GM18517 (cell line): ENCODE measurements at regions not wholly inside any gene's neighbourhood (a gene's known extent, or its start where the extent isn't known, plus 50 kb on each side); places are given as distances from the start of the nearest gene placed in this dataset.
"Not testable (repeated sequence)": the region's sequence is repeated elsewhere in the genome, so short reads cannot be mapped to it uniquely, and the experiment has no call there.

ENCODE experiments used
- ATAC-seq: cut with Tn5 transposase; IDR thresholded peaks from one replicate; pipeline ENCODE4 v1.9.1; 2021; ENCODE audit warnings: mild to moderate bottlenecking, moderate library complexity; ENCODE audit not compliant: unreplicated experiment

DNA sequence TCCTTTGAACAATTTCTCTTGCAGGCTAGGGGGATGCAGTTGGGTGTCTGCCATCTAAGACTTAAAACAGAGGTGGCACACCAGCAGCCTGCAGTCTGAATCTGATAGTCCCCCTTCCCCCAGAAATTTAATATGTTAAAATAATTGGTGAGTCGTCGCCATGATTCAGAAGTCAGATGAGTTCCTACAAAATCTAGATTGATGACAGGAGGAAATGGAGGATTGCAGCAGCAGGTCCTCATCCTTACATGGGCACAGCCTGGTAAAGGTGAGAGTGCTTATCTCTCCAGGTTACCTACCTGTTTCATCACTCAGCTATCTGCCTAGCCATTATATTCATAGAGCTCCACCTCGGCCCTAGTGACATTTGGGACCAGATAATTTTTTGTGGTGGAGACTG lies 112.3 kb downstream of the PCSK1 start:
- no peak for ATAC-seq

DNA sequence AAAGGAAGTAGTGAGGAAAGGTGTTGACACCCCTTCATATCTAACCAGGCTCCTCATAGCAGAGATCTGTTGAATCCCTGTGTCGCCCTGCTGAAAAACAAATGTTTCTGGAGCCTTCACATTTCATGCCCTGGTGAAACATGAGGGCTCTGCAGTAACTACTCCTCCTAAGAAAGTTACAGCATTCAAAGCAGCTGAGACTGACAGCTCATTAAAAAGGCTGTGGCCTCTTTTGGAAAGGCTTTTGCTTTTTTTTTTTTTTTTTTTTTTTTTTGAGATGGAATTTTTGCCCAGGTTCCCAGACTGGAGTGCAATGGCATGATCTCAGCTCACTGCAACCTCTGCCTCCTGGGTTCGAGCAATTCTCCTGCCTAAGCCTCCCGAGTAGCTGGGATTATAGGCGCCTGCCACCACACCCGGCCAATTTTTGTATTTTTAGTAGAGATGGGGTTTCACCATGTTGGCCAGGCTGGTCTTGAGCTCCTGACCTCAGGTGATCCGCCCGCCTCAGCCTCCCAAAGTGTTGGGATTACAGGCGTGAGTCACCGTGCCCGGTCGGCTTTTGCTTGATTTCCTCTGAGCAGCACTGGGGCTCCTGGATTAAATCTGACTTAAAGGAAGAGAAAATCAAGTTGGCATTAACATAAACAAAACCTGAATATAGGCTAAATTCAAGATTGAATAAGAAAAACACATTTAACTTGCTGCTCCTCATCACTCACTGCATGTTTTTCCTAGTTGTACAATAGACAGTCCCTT lies 112.9 kb downstream of the PCSK1 start:
- ATAC-seq: not testable (repeated sequence)

DNA sequence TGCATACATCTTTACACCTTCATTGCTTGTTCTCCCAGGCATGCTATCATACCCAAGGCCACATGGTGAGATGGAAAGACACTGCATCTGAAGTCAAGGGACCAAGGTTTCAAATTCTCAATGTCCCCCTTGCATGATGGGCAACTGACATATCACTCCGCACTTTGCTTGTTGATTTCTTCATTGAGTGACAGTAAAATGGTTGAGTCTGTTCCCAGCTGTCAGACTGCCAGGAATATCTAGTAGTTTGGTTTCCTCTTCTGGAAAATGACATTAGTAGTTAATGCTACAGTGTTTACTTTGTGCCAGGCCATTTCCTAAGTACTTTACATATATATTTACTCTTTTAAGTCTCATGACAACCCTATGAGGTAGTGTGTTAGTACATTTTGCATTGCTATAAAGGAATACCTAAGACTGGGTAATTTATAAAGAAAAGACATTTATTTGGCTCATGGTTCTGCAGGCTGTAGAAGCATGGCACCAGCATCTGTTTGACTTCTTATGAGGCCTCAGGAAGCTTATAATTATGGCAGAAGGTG lies 114.4 kb downstream of the PCSK1 start:
- no peak for ATAC-seq

DNA sequence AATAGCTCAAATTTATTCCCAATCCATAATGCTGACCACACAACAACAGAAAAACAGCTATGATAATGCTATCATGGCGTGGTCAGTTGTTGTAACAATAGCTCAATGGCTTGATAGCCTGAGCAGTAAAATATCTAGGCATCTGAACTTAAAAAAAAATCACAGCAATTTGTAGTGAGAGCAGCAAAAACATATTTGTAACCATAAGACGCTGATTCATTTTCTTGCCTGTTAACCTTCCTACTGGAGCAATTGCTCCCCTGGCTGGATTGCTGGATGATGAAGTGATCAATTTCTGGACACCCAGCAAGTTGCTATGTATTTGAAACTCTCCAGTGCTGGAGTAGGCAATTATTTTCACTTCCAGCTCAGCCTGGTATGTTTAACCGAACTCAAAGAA lies 115.1 kb downstream of the PCSK1 start:
- ATAC-seq: no peak

DNA sequence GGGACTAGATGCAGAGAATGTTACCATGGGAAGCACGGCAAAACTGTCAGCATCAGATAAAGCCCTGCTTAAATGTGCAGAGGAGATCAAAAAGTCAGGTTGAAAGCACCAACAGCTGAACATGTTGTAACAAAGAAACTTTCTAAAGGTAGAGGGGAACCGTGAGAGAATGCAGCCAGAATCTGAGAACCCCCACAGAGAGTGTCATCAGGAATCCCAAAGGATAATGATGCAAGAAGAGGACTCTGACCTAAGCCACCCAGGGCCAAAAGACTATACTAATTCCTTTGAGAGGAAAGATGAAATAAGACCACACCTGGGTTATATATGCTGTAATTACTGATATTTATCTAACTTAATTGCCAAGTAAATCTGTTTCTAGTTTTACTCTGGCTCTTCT lies 116.6 kb downstream of the PCSK1 start:
- no peak for ATAC-seq

DNA sequence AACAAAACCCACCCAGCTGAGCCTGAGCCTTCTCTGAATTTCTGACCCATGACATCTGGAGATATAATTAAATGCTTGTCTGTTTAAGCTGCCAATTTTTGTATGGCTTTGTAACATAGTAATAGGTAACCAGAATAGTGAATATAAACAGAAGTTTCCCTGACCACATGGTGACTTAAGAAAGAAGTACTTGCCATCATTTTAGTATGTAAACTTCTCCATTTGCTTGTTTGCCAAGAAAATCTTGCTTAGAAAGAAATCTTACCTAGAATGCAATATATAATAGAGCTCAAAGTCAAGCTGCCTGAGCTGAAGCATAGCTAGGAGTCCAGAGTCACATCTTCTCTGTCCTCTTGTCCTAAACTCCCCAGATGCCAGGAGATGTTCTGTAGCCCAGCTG lies 117.0 kb downstream of the PCSK1 start:
- ATAC-seq: peak; percentile 15

DNA sequence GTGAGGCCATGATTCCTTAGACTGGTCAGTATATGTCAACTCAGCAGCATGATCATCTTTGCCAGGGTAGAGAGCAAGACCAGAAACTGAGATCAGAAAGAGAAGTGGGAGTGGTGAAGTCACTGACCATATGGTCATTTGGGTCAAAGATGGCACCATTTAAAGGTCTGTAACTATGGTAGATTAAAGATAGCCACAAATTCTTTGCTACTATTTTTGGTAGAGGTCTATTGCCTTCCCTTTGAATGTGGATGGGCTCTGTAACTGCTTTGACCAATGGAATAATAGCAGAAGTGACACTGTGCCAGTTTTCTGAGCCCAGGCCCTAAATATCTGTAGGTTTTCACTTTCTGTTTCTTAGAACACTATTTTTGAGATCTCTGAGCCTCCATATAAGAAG lies 117.6 kb downstream of the PCSK1 start:
- ATAC-seq: peak; percentile 72

DNA sequence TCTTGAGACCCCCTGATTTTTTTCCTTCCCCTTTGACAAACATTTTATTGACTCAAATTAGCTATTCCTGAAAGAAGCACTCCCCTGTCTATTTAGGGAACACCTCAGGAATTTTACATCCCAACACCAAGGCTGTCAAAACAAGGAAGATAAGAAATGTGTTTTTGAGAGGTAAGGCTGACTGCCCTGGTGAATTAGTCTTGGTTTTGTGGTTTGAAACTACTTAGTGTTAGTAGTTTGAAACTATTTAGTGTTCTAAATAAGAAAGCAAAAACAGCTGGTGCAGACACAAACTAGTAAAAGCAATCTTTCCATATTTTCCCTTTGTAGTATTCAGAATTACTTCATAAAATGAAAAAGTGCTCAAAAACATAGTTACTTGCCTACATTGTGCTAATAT lies 120.7 kb downstream of the PCSK1 start:
- ATAC-seq: no peak

DNA sequence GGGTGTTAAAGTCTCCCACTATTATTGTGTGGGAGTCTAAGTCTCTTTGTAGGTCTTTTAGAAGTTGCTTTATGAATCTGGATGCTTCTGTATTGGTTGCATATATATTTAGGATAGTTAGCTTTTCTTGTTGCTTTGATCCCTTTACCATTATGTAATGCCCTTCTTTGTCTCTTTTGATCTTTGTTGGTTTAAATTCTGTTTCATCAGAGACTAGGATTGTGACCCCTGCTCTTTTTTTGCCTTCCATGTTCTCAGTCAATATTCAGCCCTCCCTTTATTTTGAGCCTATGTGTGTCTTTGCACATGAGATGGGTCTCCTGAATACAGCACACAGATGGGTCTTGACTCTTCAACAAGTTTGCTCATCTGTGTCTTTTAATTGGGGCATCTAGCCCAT lies 126.0 kb downstream of the PCSK1 start:
- ATAC-seq: not testable (repeated sequence)

DNA sequence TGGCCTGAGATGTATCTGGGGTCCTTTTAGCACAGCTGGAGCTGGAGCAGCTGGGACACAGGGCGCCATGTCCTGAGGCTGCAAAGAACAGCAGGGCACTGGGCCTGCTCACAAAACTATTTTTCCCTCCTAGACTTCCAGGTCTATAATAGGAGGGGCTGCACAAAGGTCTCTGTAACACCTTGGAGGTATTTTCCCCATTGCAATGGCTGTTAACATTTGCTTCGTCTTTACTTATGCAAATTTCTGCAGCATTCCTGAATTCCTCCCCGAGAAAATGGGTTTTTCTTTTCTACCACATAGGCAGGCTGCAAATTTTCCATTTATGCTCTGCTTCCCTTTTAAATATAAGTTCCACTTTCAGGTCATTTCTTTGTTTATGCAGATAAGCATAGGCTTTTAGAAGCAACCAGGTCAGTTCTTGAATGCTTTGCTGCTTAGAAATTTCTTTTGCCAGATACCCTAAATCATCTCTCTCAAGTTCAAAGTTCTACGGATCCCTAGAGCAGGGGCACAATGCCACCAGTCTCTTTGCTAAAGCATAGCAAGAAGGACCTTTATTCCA lies 130.8 kb downstream of the PCSK1 start:
- ATAC-seq: no peak

DNA sequence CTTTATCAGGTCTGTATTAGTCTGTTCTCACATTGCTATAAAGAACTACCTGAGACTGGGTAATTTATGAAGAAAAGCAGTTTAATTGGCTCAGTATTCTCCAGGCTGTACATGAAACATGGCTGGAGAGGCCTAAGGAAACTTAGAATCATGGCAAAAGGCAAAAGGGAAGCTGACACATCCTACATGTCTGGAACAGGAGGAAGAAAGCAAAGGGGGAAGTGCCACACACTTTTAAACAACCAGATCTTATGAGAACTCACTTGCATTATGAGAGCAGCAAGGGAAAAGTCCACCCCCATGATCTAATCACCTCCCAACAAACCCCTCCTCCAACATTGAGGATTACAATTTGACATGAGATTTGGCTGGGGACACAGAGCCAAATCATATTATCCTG lies 132.1 kb downstream of the PCSK1 start:
- no peak for ATAC-seq

DNA sequence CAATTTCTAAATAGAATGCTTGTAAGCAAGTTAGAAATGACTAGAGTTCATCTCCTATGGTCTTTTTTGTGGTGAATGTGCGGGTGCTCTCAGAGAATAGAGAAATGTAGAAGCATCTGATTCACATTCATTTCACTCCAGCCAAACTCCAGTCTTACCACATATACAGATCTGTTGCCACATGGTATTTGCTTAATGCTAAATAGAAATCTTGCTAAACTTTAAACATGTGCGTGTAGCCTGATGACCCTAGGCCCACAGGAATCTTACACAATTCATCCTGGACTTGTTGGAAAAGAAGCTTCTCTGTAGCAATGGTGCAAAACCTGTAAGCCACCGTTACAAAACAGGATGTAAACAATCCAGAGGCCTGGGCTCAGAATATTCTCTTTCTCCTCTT lies 135.2 kb downstream of the PCSK1 start:
- ATAC-seq: no peak

DNA sequence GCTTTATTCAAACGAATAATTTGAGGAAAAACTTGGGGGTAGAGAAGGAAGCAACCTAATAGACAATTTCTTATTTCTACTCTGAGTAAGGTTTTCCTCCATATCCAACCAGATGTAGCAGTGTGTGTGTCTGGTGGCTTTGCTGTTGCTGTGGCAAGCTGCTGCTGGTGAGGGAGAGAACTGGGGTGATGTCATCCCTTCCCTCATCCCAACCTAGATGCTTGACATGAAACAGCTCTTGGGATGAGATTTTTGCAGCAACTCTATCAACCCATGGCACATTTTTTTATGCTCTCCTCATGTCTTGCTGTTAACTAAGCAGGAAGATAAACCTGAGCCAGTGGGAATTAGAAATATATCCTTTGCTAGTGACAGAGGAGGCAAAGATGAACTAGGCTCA lies 135.8 kb downstream of the PCSK1 start:
- no peak for ATAC-seq

DNA sequence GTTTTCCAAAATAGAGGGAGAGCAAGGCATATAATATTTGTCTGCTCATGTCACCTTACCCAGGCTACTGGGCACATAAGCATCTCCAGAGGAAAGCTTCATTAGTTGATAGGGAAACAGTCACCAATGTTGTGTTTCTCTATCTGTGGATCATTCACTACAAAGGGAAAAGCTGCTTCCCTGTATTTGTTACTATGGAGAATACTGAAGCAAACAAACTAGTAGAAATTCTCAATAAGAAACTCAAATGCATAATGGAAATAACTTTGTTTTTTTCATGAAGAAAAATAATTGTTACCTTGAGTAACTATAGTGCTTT lies 138.2 kb downstream of the PCSK1 start:
- ATAC-seq: no peak

DNA sequence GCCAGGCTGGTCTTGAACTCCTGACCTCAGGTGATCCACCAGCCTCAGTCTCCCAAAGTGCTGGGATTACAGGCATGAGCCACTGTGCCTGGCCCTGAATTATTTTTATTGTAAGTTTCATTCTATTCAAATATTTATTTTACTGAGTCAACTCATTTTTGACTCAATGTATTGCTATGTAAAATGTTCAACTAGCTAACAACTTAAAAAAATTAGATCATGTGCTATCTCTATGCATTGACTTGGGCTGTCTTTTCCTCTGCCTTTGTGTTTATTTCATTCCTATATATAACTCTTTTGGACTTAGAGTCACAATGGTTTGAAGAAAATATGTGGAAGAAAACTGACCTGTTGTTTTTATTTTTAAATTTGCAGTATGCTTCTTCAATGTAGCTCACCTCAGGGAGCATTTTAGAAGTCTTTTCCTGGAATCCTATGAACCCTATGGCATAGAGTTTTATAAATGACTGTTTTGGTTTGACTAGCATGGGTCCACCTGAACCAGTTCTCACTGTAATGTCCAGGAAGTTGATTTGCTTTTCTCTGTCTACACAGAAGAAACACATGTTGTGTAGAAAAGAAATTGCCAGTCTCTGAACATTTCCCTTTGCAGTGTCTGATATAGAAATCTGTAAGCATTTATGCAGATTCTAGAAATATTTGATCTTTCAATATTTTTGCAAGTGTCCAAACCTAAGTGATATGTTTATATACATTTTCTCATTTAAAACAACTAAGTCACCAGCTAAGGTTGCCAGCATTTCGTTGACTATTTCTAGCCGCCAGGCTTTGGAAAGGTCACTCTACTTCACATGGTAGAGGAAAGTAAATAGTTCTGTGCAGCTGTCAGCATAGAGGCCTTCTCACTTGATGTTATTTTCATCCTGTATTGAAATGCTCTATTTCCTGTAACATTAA lies 138.8 kb downstream of the PCSK1 start:
- no peak for ATAC-seq

DNA sequence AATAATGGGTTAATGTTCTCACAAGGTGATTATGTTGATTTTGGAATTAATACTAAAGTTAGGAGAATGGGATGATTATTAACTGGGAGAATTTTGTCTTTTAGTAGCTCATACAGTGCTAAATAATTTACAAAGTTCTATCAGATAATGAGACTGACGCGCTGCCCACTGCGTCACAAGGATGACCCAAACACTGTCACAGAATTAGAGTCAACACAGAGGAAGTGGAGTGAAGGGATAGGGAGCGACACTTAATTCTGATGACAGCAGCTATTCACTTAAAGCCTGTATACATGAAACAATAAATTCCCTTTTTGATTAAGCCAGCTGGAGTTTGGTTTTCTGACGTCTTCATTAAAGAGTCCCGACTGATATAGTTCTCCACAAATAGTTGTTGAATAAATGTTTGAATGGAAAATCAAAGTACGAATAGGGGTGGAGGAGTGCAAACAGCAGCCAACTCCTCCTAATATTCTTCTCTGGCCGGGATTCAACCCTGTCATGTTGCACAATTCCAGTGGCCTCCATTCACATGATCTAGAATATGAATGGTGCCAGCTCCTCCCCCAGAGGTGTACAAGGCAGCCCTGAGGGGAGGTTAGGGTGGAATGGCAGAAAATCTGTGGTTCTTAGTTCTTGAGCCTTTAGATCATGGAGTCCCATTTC lies 140.3 kb downstream of the PCSK1 start:
- ATAC-seq: no peak

DNA sequence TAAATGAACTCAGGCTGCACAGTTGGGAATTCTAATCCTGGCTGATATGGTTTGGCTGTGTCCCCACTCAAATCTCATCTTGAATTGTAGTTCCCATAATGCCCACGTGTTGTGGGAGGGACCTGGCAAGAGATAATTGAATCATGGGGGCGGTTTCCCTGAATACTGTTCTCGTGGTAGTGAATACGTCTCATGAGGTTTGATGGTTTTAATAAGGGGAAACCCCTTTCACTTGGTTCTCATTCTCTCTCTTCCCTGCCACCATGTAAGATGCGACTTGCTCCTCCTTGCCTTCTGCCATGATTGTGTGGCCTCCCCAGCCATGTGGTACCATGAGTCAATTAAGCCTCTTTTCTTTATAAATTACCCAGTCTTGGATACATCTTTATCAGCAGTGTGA lies 143.8 kb downstream of the PCSK1 start:
- not testable (repeated sequence) for ATAC-seq

DNA sequence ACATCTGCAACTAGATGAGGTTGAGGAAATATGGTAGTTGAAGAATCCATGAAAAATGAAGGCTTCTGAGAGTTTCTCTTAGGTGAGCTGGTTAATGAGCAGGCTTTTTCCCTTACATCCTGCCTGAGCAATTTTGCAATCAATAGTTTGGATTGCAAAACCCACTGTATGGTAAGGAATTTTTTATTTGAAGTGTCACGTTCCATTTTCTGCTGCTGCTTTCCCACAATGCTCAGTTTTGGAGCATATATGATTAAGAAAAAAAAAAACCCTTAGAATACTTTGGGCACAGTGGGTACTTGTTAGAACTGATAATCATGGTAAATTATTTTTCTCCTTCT lies 144.2 kb downstream of the PCSK1 start:
- no peak for ATAC-seq

DNA sequence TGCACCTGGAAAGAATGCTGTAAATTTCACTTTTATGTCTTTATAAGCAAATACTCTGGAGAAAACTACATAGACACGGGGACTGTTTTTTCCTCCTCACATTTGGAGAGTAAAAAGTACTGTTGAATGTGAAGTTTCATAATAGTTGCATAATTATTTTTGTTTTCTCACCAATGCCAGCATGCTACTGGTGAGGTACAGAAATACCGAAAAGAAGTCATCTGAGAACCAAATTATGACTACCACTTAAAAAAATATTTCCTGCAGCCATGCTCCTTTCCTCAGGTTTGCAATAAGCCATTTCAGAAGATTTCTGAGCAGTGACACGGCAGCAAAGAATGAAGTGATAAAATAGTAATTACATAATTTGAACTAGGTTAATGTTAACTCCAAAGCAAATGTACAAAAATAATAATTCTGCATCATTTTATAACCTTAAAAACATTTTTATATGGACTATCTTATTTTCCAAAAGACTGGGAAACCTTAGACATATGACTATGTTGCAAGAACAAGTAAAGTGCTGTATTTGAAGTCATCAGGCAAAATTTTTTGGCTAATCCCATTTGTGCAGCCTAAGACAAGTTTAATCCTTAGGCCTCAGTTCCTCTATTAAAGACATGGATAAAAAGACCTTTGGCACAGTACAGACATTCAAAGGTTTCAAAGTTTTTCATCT lies 144.7 kb downstream of the PCSK1 start:
- ATAC-seq: no peak

DNA sequence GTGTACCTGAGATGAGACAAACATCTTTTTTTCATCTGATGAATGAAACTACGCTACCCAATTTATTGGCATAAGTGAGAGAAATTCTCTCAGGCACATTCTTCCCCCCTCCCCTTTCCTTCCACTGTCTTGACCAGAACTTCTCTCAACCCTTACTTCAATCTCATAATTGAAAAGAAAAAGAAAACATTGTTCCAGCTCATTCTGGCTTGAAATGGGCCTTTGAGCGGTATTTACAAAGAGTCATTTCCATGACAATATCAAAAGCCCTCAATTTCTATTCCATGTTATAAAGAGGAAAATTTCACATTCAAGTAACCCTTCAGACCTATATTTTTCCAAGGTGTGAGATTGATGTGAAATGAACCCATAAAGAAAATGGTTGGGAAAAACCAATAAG lies 145.9 kb downstream of the PCSK1 start:
- no peak for ATAC-seq

DNA sequence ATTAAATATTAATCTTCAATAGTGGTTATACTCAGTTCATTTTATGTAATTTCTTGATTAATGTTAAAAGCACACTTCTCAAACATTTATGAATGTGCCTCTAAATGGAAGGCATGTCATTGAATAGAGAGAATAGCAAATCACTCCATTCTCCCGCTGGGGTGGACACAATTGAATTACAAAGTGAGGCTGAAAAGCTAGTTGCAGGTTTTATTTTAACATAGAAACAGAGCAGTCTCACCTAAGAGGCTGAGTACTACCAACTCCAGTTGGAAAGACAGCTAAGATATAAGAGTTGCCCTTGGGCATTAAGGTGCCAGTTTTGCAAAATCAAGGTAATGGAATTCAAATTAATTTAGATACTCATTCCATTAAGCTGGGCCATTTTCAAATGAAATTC lies 147.2 kb downstream of the PCSK1 start:
- no peak for ATAC-seq
